AG09309 (cell line): ENCODE measurements at regions not wholly inside any gene's neighbourhood (a gene's known extent, or its start where the extent isn't known, plus 50 kb on each side); places are given as distances from the start of the nearest gene placed in this dataset.

Experiments used
- DNase-seq: peaks from one replicate; pipeline ENCODE4 v3.0.0-alpha.2; 2010; ENCODE audit warnings: low read depth
- H3K4me3 ChIP-seq: 2 replicates; pipeline ENCODE4 v1.5.1; 2011; ENCODE audit warnings: mild to moderate bottlenecking, low read depth, low read length, moderate library complexity; ENCODE audit not compliant: control insufficient read depth
- CTCF ChIP-seq: IDR thresholded peaks from 2 replicates; pipeline ENCODE4 v1.5.1; 2011; ENCODE audit warnings: mild to moderate bottlenecking, low read depth, low read length, inconsistent platforms; ENCODE audit not compliant: insufficient read depth, control insufficient read depth; ENCODE audit errors: missing control alignments

DNA sequence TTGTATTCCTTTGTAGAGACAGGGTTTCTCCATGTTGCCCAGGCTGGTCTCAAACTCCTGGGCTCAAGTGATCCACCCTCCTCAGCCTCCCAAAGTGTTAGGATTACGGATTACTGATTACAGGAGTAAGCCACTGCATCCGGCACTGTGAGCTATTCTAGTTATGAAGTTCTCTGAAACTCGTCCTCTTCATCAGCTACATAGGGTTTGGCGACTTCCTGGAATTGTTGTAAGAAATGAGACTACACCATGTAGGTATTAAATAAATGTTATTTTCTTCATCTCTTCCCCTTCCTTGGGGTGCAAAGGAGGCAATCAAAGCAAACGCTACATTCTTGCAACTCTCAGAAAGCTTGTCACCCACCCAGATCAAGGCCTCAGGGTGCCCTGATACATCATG is 131.2 kb upstream of the TIAM1 start:
- no peak overlapping the region for H3K4me3 ChIP-seq
- TF ChIP-seq CTCF = no peak
- DNase-seq = no peak

GRCh38 chr21:31473685-31474345 is 129.8 kb upstream of the TIAM1 start:
- H3K4me3 ChIP-seq = no peak overlapping the region
- DNase-seq = no peak
- TF ChIP-seq CTCF = no peak

GRCh38 chr21:31471865-31472264 is 127.8 kb upstream of the TIAM1 start:
- no peak for DNase-seq
- no peak for TF ChIP-seq CTCF
- H3K4me3 ChIP-seq = no peak overlapping the region

DNA sequence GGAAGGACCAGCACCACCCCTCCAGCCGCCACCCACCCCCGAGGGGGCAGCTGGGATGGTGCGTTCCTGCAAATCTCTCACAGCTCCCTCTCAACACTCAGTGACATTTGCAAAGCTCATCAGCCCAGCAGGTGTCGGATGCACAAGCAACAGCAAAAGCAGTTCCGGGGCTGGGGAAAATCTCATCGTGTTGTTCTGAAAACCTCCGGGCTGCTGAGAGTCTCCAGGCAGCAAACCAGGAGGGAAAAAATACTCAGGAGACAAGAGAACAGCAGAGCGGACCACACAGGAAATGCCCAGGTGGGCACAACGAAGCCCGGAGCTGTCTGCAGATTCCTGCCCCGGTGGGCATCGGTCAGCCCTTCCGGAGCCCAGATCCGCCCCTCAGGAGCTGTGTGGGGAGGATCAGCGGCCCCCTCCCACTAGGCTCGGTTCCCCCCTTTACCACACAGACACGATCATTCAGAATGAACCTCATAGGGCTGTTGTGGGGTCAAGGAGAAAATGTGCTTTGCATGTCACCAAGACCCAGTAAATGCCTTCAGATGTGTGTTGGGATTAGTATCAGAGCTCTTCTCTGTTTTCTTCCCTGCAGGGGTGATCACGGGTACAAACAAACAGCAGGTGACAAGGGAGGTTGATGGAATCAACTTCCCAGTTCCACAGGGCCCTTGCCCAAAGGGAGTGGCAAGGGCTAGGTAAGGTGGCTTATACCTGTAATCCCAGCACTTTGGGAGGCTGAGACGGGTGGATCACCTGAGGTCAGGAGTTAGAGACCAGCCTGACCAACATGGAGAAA is 127.0 kb upstream of the TIAM1 start:
- no peak overlapping the region for H3K4me3 ChIP-seq
- DNase-seq = no peak
- no peak for TF ChIP-seq CTCF

DNA sequence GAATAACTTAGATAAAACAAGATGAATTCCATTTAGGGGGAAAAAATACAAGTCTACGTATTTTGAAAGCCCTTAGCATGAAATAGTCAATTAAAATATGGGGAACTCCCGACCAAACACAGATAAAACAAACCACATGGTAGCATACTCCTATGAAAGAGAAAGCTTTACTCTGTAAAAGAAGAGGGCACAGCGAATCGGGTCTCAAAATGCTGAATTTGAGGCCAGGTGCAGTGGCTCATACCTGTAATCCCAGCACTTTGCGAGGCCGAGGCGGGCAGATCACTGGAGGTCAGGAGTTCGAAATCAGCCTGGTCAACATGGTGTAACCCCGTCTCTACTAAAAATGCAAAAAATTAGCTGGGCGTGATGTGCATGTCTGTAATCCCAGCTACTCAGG is 116.9 kb upstream of the TIAM1 start:
- no peak overlapping the region for H3K4me3 ChIP-seq
- DNase-seq = no peak
- TF ChIP-seq CTCF = no peak

DNA sequence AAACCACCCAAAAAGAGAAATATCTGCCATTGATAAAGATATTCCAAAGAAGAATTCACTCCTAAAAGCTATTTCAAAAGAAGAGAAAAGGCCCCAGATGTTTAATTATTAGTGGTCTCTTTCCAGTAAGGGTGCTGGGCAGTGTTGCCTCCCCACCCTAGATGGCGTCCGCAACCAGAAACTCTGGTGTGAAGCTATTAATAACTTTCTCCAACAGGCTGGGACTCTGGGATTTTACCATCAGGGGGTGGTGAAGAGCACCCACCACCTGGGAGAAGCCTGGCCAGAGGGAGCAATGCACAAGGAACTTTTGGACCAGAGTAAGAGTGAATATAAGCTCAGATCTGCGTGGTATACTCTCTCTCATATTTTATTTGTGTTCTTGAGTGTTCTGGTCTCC is 115.4 kb upstream of the TIAM1 start:
- DNase-seq = no peak
- TF ChIP-seq CTCF = no peak
- H3K4me3 ChIP-seq = no peak overlapping the region
